DOHH2 (cell line): ENCODE measurements at regions not wholly inside any gene's neighbourhood (a gene's known extent, or its start where the extent isn't known, plus 50 kb on each side); places are given as distances from the start of the nearest gene placed in this dataset.

Source experiments
- H3F3A ChIP-seq: fragments of 200-600 bp; sonication (generic), shearing (Covaris generic); 2 replicates; pipeline ENCODE4 v1.6.0; 2016; ENCODE audit warnings: antibody characterized with exemption, mild to moderate bottlenecking; ENCODE audit not compliant: control insufficient read depth, insufficient read depth
- H3K27ac ChIP-seq: fragments of 200-600 bp; sonication (generic); 2 replicates; pipeline ENCODE4 v1.5.1; 2014; ENCODE audit warnings: low read depth, mild to moderate bottlenecking, low read length, moderate library complexity
- H3K27me3 ChIP-seq: fragments of 200-600 bp; sonication (generic); 2 replicates; pipeline ENCODE4 v1.6.1; 2014; ENCODE audit warnings: mild to moderate bottlenecking, low read length, mixed read lengths; ENCODE audit not compliant: control insufficient read depth
- H3K36me3 ChIP-seq: fragments of 200-600 bp; sonication (generic); 2 replicates; pipeline ENCODE4 v1.6.1; 2014; ENCODE audit warnings: mild to moderate bottlenecking, low read length, moderate library complexity, mixed read lengths; ENCODE audit not compliant: control insufficient read depth
- H3K4me1 ChIP-seq: fragments of 200-600 bp; sonication (generic); 2 replicates; pipeline ENCODE4 v1.6.1; 2014; ENCODE audit warnings: mild to moderate bottlenecking, low read length, mixed read lengths; ENCODE audit not compliant: control insufficient read depth
- H3K4me2 ChIP-seq: fragments of 200-600 bp; sonication (generic); 2 replicates; pipeline ENCODE4 v1.6.0; 2014; ENCODE audit warnings: mild to moderate bottlenecking, low read length, moderate library complexity
- H3K4me3 ChIP-seq: fragments of 200-600 bp; sonication (generic); 2 replicates; pipeline ENCODE4 v1.5.1; 2014; ENCODE audit warnings: mild to moderate bottlenecking, low read length, mixed read lengths
- H3K79me2 ChIP-seq: fragments of 200-600 bp; sonication (generic); 2 replicates; pipeline ENCODE4 v1.6.1; 2014; ENCODE audit warnings: mild to moderate bottlenecking, low read length, mixed read lengths; ENCODE audit not compliant: control insufficient read depth
- H3K9me2 ChIP-seq: fragments of 200-600 bp; sonication (generic); replicated peaks from 2 replicates; pipeline ENCODE4 v1.6.1; 2014; ENCODE audit warnings: mild to moderate bottlenecking, low read length, mixed read lengths; ENCODE audit not compliant: control insufficient read depth
- H3K9me3 ChIP-seq: fragments of 200-600 bp; sonication (generic); 2 replicates; pipeline ENCODE4 v1.6.1; 2014; ENCODE audit warnings: antibody characterized with exemption, low read length, mixed read lengths; ENCODE audit not compliant: control insufficient read depth, insufficient read depth
- H4K20me1 ChIP-seq: fragments of 200-600 bp; sonication (generic); 2 replicates; pipeline ENCODE4 v1.6.0; 2014; ENCODE audit warnings: low read depth, mild to moderate bottlenecking, antibody characterized with exemption, low read length, moderate library complexity; ENCODE audit not compliant: control insufficient read depth, insufficient read depth
- CTCF ChIP-seq: fragments of 200-600 bp; sonication (generic); IDR thresholded peaks from one replicate; pipeline ENCODE4 v1.5.1; 2014; ENCODE audit warnings: antibody characterized with exemption, mild to moderate bottlenecking, low read depth, low read length; ENCODE audit not compliant: poor library complexity, severe bottlenecking
- EZH2phosphoT487 ChIP-seq: fragments of 200-600 bp; sonication (generic); IDR thresholded peaks from 2 replicates; pipeline ENCODE4 v1.6.1; 2017; ENCODE audit warnings: borderline replicate concordance, mild to moderate bottlenecking, antibody characterized with exemption, low read length, moderate library complexity, mixed read lengths

- no peaks in the 10 kb centered on the region for H3F3A ChIP-seq
- no peaks in the 10 kb centered on the region for H3K79me2 ChIP-seq
- no peaks in the 10 kb centered on the region for H3K27me3 ChIP-seq
- H3K4me2 ChIP-seq: no peak overlapping the region
- no peaks in the 10 kb centered on the region; the same call in 1 of the 2 replicates for H3K9me3 ChIP-seq
- H3K4me3 ChIP-seq: no peak overlapping the region
- H3K9me2 ChIP-seq: no peaks in the 10 kb centered on the region
- peaks cover 14% of the 10 kb centered on the region for H3K4me1 ChIP-seq
- no peaks in the 10 kb centered on the region for H4K20me1 ChIP-seq
- TF ChIP-seq EZH2phosphoT487: no peak
- TF ChIP-seq CTCF: no peak
- H3K27ac ChIP-seq: no peak overlapping the region
- H3K36me3 ChIP-seq: no peaks in the 10 kb centered on the region
These were observed 629.7 kb upstream of the ZNF608 start for GRCh38 chr5:125376059-125376641.

GRCh38 chr5:125377141-125377540 lies 630.7 kb upstream of the ZNF608 start:
- Histone ChIP-seq H3K9me2 (no peaks in the 10 kb centered on the region), H3K4me1 (peaks cover 14% of the 10 kb centered on the region), H3F3A (no peaks in the 10 kb centered on the region), H4K20me1 (no peaks in the 10 kb centered on the region), H3K27me3 (no peaks in the 10 kb centered on the region), H3K36me3 (no peaks in the 10 kb centered on the region), H3K27ac (no peak overlapping the region), H3K9me3 (no peaks in the 10 kb centered on the region; the same call in 1 of the 2 replicates), H3K4me2 (no peak overlapping the region), H3K4me3 (no peak overlapping the region), H3K79me2 (no peaks in the 10 kb centered on the region)
- TF ChIP-seq CTCF: no peak
- no peak for TF ChIP-seq EZH2phosphoT487

GRCh38 chr5:125381290-125381689 lies 634.9 kb upstream of the ZNF608 start:
- H3K27ac ChIP-seq: no peak overlapping the region
- no peaks in the 10 kb centered on the region for H3K4me1 ChIP-seq
- no peaks in the 10 kb centered on the region for H3K36me3 ChIP-seq
- H3K9me3 ChIP-seq: no peaks in the 10 kb centered on the region; the same call in 1 of the 2 replicates
- no peak for TF ChIP-seq EZH2phosphoT487
- no peak for TF ChIP-seq CTCF
- no peaks in the 10 kb centered on the region for H3F3A ChIP-seq
- no peaks in the 10 kb centered on the region for H4K20me1 ChIP-seq
- H3K79me2 ChIP-seq: no peaks in the 10 kb centered on the region
- no peaks in the 10 kb centered on the region for H3K27me3 ChIP-seq
- H3K4me3 ChIP-seq: no peak overlapping the region
- H3K4me2 ChIP-seq: no peak overlapping the region
- no peaks in the 10 kb centered on the region for H3K9me2 ChIP-seq
